ENCODE measurements at regions not wholly inside any gene's neighbourhood (a gene's known extent, or its start where the extent isn't known, plus 50 kb on each side); places are given as distances from the start of the nearest gene placed in this dataset.

- H3K4me3 ChIP-seq: no peak overlapping the region
- no peaks in the 10 kb centered on the region for H3F3A ChIP-seq (ENCODE audit: insufficient read depth, low read depth)
- no peak for DNase-seq
- ChIA-PET POLR2A (ENCODE audit: unreplicated experiment) (no interaction called here), CTCF (no interaction called here)
- H3K9me2 ChIP-seq (ENCODE audit: insufficient read depth): no peaks in the 10 kb centered on the region
- no peaks in the 10 kb centered on the region for H3K36me3 ChIP-seq (ENCODE audit: low read depth)
- BruUV-seq (replicated peaks): no TSS peak
- no peaks in the 10 kb centered on the region for H3K4me1 ChIP-seq (replicated peaks; ENCODE audit: insufficient read depth)
- H3K27ac ChIP-seq: no peak overlapping the region
- intact Hi-C loops (cut with micrococcal nuclease; ENCODE audit: unreplicated experiment): loop anchor here (10.0 kb wide), 1 partner anchor 358 kb away; no protein-coding TSS in a partner anchor
- no peak overlapping the region for H2AFZ ChIP-seq
- no peaks in the 10 kb centered on the region for H4K20me1 ChIP-seq (ENCODE audit: insufficient read depth)
- H3K79me2 ChIP-seq (ENCODE audit: low read depth): no peaks in the 10 kb centered on the region
- TF ChIP-seq CTCF (conservative IDR thresholded peaks at IDR 0.05): no peak
- TF ChIP-seq EZH2 (IDR thresholded peaks at IDR 0.05; ENCODE audit: low read depth): no peak
- peaks cover 69% of the 10 kb centered on the region for H3K27me3 ChIP-seq (ENCODE audit: insufficient read depth, low read depth)
- H3K4me2 ChIP-seq: no peak overlapping the region
- no peaks in the 10 kb centered on the region for H3K9me3 ChIP-seq (ENCODE audit: insufficient read depth, low read depth)
Measured at GRCh38 chr7:55286666-55287065, 78.5 kb upstream of the LANCL2 start.

- ChIA-PET POLR2A (ENCODE audit: unreplicated experiment) (no interaction called here), CTCF (interaction anchor here (0.5 to 0.8 kb wide), 3 partner anchors 127 to 720 kb away, joined by 3 to 5 read pairs (median 3); no protein-coding TSS in a partner anchor)
- BruUV-seq (replicated peaks): no TSS peak
- Histone ChIP-seq H3K27me3 (ENCODE audit: insufficient read depth, low read depth) (peaks cover 83% of the 10 kb centered on the region), H3K4me2 (no peak overlapping the region), H3F3A (ENCODE audit: insufficient read depth, low read depth) (no peaks in the 10 kb centered on the region), H3K79me2 (ENCODE audit: low read depth) (no peaks in the 10 kb centered on the region), H3K27ac (no peak overlapping the region), H2AFZ (no peak overlapping the region), H3K4me3 (no peak overlapping the region), H4K20me1 (ENCODE audit: insufficient read depth) (no peaks in the 10 kb centered on the region), H3K4me1 (replicated peaks; ENCODE audit: insufficient read depth) (no peaks in the 10 kb centered on the region), H3K36me3 (ENCODE audit: low read depth) (no peaks in the 10 kb centered on the region), H3K9me2 (ENCODE audit: insufficient read depth) (no peaks in the 10 kb centered on the region), H3K9me3 (ENCODE audit: insufficient read depth, low read depth) (no peaks in the 10 kb centered on the region)
- intact Hi-C loops (cut with micrococcal nuclease; ENCODE audit: unreplicated experiment): loop anchor here (10.0 kb wide), 1 partner anchor 357 kb away; no protein-coding TSS in a partner anchor
- DNase-seq: no peak
- TF ChIP-seq EZH2 (IDR thresholded peaks at IDR 0.05; ENCODE audit: low read depth) (no peak), CTCF (conservative IDR thresholded peaks at IDR 0.05) (no peak)
Measured at GRCh38 chr7:55288070-55288824, 76.9 kb upstream of the LANCL2 start.

GRCh38 chr7:55296070-55296469 is 69.1 kb upstream of the LANCL2 start:
- no TSS peak for BruUV-seq (replicated peaks)
- H3K27me3 ChIP-seq (ENCODE audit: insufficient read depth, low read depth): peaks cover 93% of the 10 kb centered on the region
- H3K9me2 ChIP-seq (ENCODE audit: insufficient read depth): no peaks in the 10 kb centered on the region
- TF ChIP-seq EZH2 (IDR thresholded peaks at IDR 0.05; ENCODE audit: low read depth): no peak
- TF ChIP-seq CTCF (conservative IDR thresholded peaks at IDR 0.05): no peak
- no peaks in the 10 kb centered on the region; the same call in 1 of the 2 replicates for H3K9me3 ChIP-seq (ENCODE audit: insufficient read depth, low read depth)
- ChIA-PET CTCF (no interaction called here), POLR2A (ENCODE audit: unreplicated experiment) (no interaction called here)
- H3K4me2 ChIP-seq: no peak overlapping the region
- no peak overlapping the region for H3K4me3 ChIP-seq
- H3K36me3 ChIP-seq (ENCODE audit: low read depth): no peaks in the 10 kb centered on the region
- H3K4me1 ChIP-seq (replicated peaks; ENCODE audit: insufficient read depth): no peaks in the 10 kb centered on the region
- no peaks in the 10 kb centered on the region for H3F3A ChIP-seq (ENCODE audit: insufficient read depth, low read depth)
- H3K27ac ChIP-seq: no peak overlapping the region
- no peaks in the 10 kb centered on the region for H4K20me1 ChIP-seq (ENCODE audit: insufficient read depth)
- no peak overlapping the region for H2AFZ ChIP-seq
- DNase-seq: no peak
- H3K79me2 ChIP-seq (ENCODE audit: low read depth): no peaks in the 10 kb centered on the region
- intact Hi-C loops (cut with micrococcal nuclease; ENCODE audit: unreplicated experiment): no loop called here
